HepG2 (cell line): ENCODE measurements at regions not wholly inside any gene's neighbourhood (a gene's known extent, or its start where the extent isn't known, plus 50 kb on each side); places are given as distances from the start of the nearest gene placed in this dataset.

Experiments
- ARHGAP35 ChIP-seq: sonication (generic); formaldehyde crosslinking; IDR thresholded peaks from 2 replicates; pipeline ENCODE4 v1.9.0; 2022; ENCODE audit warnings: mild to moderate bottlenecking, inconsistent platforms, moderate library complexity, missing genetic modification reagents, borderline replicate concordance
- ATF7-NPFF ChIP-seq: sonication (generic); formaldehyde crosslinking; IDR thresholded peaks from 2 replicates; pipeline ENCODE4 v1.8.1; 2023; ENCODE audit warnings: mild to moderate bottlenecking, low read depth, missing genetic modification reagents, moderate library complexity
- EED ChIP-seq: sonication (generic); formaldehyde crosslinking; IDR thresholded peaks from 2 replicates; pipeline ENCODE4 v1.5.0; 2020; ENCODE audit warnings: mild to moderate bottlenecking, missing genetic modification reagents
- HNF4G ChIP-seq, 2 experiments: sonication (generic) in 1 of 2; formaldehyde crosslinking in 1 of 2; IDR thresholded peaks; 2 replicates each; pipeline versions ENCODE4 v1.4.0 to v1.6.1; 2011 to 2020; ENCODE audit warnings: borderline replicate concordance in 2 of 2, low read depth in 2 of 2, mild to moderate bottlenecking in 2 of 2, low read length in 1 of 2, missing genetic modification reagents in 1 of 2, moderate library complexity in 1 of 2
- JUND ChIP-seq: sonication (generic); formaldehyde crosslinking; IDR thresholded peaks from 2 replicates; pipeline ENCODE4 v1.8.0; 2022; ENCODE audit warnings: mild to moderate bottlenecking, missing genetic modification reagents
- KMT2B ChIP-seq: IDR thresholded peaks from 2 replicates; pipeline ENCODE4 v1.6.1; 2016; ENCODE audit warnings: missing genetic modification reagents, missing compliant biosample characterization
- SP5 ChIP-seq: IDR thresholded peaks from 2 replicates; pipeline ENCODE4 v1.6.1; 2016; ENCODE audit warnings: low read depth, borderline replicate concordance
- ZBTB20 ChIP-seq: sonication (generic); formaldehyde crosslinking; IDR thresholded peaks from 2 replicates; pipeline ENCODE4 v1.8.1; 2023; ENCODE audit warnings: missing genetic modification reagents, low read depth, mild to moderate bottlenecking, borderline replicate concordance
- ZFP41 ChIP-seq: sonication (generic); formaldehyde crosslinking; IDR thresholded peaks from 2 replicates; pipeline ENCODE4 v1.4.0; 2020; ENCODE audit warnings: mild to moderate bottlenecking, missing genetic modification reagents, borderline replicate concordance
- ZSCAN20 ChIP-seq: sonication (generic); formaldehyde crosslinking; IDR thresholded peaks from 2 replicates; pipeline ENCODE4 v1.4.0; 2020; ENCODE audit warnings: missing genetic modification reagents, mild to moderate bottlenecking, borderline replicate concordance
- TF ChIP-seq, protein P1 (sequence below): sonication (generic); formaldehyde crosslinking; IDR thresholded peaks from 2 replicates; pipeline ENCODE4 v1.4.0; 2020; ENCODE audit warnings: missing genetic modification reagents
- TF ChIP-seq, protein P2 (sequence below): sonication (generic); formaldehyde crosslinking; IDR thresholded peaks from 2 replicates; pipeline ENCODE4 v1.8.1; 2022; ENCODE audit warnings: mild to moderate bottlenecking, missing genetic modification reagents
- TF ChIP-seq, protein P3 (sequence below): sonication (generic); formaldehyde crosslinking; IDR thresholded peaks from 2 replicates; pipeline ENCODE4 v1.5.1; 2020; ENCODE audit warnings: missing genetic modification reagents, mild to moderate bottlenecking, borderline replicate concordance

DNA sequence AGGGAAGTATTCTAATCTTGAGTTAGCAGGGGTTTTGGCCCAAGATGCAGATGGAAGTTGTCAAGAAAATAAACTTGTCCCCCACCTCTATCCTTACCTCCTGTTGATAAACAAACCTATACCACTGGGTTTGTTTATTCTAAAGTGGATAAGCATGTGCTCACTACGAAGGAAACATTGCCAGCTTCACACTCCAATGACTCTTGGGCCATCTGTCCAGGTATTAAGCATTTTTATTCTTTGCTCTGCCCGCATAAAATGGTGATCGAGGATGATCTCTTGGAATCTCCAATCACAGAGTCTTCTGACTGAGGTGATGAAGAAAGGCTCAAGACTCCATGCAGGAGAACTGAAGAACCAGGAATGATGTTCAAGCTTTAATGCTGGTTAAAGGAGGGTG, 1908.4 kb upstream of the PIK3C3 start (continued):
- TF ChIP-seq, protein P1, sequence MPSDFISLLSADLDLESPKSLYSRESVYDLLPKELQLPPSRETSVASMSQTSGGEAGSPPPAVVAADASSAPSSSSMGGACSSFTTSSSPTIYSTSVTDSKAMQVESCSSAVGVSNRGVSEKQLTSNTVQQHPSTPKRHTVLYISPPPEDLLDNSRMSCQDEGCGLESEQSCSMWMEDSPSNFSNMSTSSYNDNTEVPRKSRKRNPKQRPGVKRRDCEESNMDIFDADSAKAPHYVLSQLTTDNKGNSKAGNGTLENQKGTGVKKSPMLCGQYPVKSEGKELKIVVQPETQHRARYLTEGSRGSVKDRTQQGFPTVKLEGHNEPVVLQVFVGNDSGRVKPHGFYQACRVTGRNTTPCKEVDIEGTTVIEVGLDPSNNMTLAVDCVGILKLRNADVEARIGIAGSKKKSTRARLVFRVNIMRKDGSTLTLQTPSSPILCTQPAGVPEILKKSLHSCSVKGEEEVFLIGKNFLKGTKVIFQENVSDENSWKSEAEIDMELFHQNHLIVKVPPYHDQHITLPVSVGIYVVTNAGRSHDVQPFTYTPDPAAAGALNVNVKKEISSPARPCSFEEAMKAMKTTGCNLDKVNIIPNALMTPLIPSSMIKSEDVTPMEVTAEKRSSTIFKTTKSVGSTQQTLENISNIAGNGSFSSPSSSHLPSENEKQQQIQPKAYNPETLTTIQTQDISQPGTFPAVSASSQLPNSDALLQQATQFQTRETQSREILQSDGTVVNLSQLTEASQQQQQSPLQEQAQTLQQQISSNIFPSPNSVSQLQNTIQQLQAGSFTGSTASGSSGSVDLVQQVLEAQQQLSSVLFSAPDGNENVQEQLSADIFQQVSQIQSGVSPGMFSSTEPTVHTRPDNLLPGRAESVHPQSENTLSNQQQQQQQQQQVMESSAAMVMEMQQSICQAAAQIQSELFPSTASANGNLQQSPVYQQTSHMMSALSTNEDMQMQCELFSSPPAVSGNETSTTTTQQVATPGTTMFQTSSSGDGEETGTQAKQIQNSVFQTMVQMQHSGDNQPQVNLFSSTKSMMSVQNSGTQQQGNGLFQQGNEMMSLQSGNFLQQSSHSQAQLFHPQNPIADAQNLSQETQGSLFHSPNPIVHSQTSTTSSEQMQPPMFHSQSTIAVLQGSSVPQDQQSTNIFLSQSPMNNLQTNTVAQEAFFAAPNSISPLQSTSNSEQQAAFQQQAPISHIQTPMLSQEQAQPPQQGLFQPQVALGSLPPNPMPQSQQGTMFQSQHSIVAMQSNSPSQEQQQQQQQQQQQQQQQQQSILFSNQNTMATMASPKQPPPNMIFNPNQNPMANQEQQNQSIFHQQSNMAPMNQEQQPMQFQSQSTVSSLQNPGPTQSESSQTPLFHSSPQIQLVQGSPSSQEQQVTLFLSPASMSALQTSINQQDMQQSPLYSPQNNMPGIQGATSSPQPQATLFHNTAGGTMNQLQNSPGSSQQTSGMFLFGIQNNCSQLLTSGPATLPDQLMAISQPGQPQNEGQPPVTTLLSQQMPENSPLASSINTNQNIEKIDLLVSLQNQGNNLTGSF (CRISPR knock-in tag), result no peak
- no peak for TF ChIP-seq EED (CRISPR knock-in tag)
- TF ChIP-seq ZBTB20 (CRISPR knock-in tag), result no peak
- no peak for TF ChIP-seq ZSCAN20 (CRISPR knock-in tag)
- TF ChIP-seq, protein P2, sequence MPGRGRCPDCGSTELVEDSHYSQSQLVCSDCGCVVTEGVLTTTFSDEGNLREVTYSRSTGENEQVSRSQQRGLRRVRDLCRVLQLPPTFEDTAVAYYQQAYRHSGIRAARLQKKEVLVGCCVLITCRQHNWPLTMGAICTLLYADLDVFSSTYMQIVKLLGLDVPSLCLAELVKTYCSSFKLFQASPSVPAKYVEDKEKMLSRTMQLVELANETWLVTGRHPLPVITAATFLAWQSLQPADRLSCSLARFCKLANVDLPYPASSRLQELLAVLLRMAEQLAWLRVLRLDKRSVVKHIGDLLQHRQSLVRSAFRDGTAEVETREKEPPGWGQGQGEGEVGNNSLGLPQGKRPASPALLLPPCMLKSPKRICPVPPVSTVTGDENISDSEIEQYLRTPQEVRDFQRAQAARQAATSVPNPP (CRISPR knock-in tag), result no peak
- TF ChIP-seq, protein P3, sequence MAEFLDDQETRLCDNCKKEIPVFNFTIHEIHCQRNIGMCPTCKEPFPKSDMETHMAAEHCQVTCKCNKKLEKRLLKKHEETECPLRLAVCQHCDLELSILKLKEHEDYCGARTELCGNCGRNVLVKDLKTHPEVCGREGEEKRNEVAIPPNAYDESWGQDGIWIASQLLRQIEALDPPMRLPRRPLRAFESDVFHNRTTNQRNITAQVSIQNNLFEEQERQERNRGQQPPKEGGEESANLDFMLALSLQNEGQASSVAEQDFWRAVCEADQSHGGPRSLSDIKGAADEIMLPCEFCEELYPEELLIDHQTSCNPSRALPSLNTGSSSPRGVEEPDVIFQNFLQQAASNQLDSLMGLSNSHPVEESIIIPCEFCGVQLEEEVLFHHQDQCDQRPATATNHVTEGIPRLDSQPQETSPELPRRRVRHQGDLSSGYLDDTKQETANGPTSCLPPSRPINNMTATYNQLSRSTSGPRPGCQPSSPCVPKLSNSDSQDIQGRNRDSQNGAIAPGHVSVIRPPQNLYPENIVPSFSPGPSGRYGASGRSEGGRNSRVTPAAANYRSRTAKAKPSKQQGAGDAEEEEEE (CRISPR knock-in tag), result no peak
- no peak for TF ChIP-seq KMT2B (CRISPR knock-in tag)
- TF ChIP-seq HNF4G (IDR thresholded peaks at IDR 0.05; ENCODE audit: borderline replicate concordance, low read depth, low read length), result no peak
- no peak for TF ChIP-seq HNF4G (CRISPR knock-in tag; IDR thresholded peaks at IDR 0.05; ENCODE audit: borderline replicate concordance, low read depth)
- TF ChIP-seq SP5, result no peak
- TF ChIP-seq ARHGAP35 (CRISPR knock-in tag), result no peak
- no peak for TF ChIP-seq JUND (CRISPR knock-in tag)
- no peak for TF ChIP-seq ZFP41 (CRISPR knock-in tag)
- no peak for TF ChIP-seq ATF7-NPFF (CRISPR knock-in tag)
- TF ChIP-seq, all 625 proteins: peak for 0
